HG03521 (cell line): ENCODE measurements at regions not wholly inside any gene's neighbourhood (a gene's known extent, or its start where the extent isn't known, plus 50 kb on each side); places are given as distances from the start of the nearest gene placed in this dataset.
"Not testable (repeated sequence)": the region's sequence is repeated elsewhere in the genome, so short reads cannot be mapped to it uniquely, and the experiment has no call there.

ENCODE experiments used
- ATAC-seq: cut with Tn5 transposase; IDR thresholded peaks from one replicate; pipeline ENCODE4 v1.9.1; 2021; ENCODE audit warnings: mild to moderate bottlenecking, moderate library complexity; ENCODE audit not compliant: unreplicated experiment

GRCh38 chr6:144896871-144897270 lies 611.7 kb downstream of the UTRN start:
- ATAC-seq, result no peak

- no peak for ATAC-seq
Measured at GRCh38 chr6:144897441-144897921, 612.3 kb downstream of the UTRN start.

- no peak for ATAC-seq
Measured at GRCh38 chr6:144898052-144898689, 613.0 kb downstream of the UTRN start.

GRCh38 chr6:144898741-144899140 lies 613.6 kb downstream of the UTRN start:
- ATAC-seq, result no peak

GRCh38 chr6:144899161-144899560 lies 614.0 kb downstream of the UTRN start:
- ATAC-seq, result no peak

- no peak for ATAC-seq
Measured at GRCh38 chr6:144901412-144901811, 616.3 kb downstream of the UTRN start.

- ATAC-seq, result no peak
Measured at GRCh38 chr6:144908004-144908403, 622.9 kb downstream of the UTRN start.

- no peak for ATAC-seq
Measured at GRCh38 chr6:144909753-144910285, 624.7 kb downstream of the UTRN start.

- ATAC-seq, result no peak
Measured at GRCh38 chr6:144911322-144911721, 626.2 kb downstream of the UTRN start.

- no peak for ATAC-seq
Measured at GRCh38 chr6:144912474-144912873, 627.3 kb downstream of the UTRN start.

- ATAC-seq, result no peak
Measured at GRCh38 chr6:144918073-144918472, 632.9 kb downstream of the UTRN start.

GRCh38 chr6:144919560-144919959 lies 634.4 kb downstream of the UTRN start:
- ATAC-seq, result no peak

GRCh38 chr6:144920391-144920961 lies 635.3 kb downstream of the UTRN start:
- no peak for ATAC-seq

GRCh38 chr6:144921206-144921975 lies 636.3 kb downstream of the UTRN start:
- ATAC-seq, result no peak

GRCh38 chr6:144922120-144922722 lies 637.1 kb downstream of the UTRN start:
- ATAC-seq, result no peak

- ATAC-seq, result not testable (repeated sequence)
Measured at GRCh38 chr6:144922771-144923490, 637.8 kb downstream of the UTRN start.

- not testable (repeated sequence) for ATAC-seq
Measured at GRCh38 chr6:144923491-144923787, 638.3 kb downstream of the UTRN start.

GRCh38 chr6:144928847-144929246 lies 643.7 kb downstream of the UTRN start:
- ATAC-seq, result no peak

GRCh38 chr6:144929262-144929661 lies 644.1 kb downstream of the UTRN start:
- no peak for ATAC-seq

- no peak for ATAC-seq
Measured at GRCh38 chr6:144931172-144932035, 646.3 kb downstream of the UTRN start.
